ENCODE measurements at regions not wholly inside any gene's neighbourhood (a gene's known extent, or its start where the extent isn't known, plus 50 kb on each side); places are given as distances from the start of the nearest gene placed in this dataset.

DNA sequence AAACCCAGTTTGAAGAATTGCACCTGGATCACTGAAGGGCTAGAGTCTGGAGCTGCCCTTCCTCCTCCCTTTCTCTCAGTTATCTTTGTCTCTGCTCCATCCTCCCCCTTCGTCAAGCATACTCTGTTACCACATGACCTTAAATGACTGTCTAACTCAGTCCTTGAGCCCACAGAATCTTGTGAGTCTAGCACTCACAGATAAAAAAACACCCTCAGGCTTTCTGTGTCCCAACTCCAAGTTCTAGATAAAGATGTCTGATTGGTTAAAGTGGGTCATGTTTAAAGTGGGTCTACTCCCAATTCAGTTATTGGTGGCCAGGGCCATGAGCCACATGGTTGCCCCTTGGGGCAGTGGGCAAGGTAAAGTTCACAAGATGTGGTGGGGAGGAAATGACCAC, 53.5 kb upstream of the CYP1B1 start:
- Mint-ChIP-seq H3K9me3 (ENCODE audit: low read depth) (peaks cover 12% of the 10 kb centered on the region), H3K4me3 (ENCODE audit: unreplicated experiment) (no peak overlapping the region), H3K36me3 (ENCODE audit: low read depth) (peaks cover 11% of the 10 kb centered on the region), H3K27ac (ENCODE audit: unreplicated experiment) (no peak overlapping the region), H3K27me3 (ENCODE audit: low read depth) (no peaks in the 10 kb centered on the region), H3K4me1 (ENCODE audit: low read depth) (peaks cover 8% of the 10 kb centered on the region)
- no peak for DNase-seq (ENCODE audit: low spot score)
- TF ChIP-seq, protein P1, sequence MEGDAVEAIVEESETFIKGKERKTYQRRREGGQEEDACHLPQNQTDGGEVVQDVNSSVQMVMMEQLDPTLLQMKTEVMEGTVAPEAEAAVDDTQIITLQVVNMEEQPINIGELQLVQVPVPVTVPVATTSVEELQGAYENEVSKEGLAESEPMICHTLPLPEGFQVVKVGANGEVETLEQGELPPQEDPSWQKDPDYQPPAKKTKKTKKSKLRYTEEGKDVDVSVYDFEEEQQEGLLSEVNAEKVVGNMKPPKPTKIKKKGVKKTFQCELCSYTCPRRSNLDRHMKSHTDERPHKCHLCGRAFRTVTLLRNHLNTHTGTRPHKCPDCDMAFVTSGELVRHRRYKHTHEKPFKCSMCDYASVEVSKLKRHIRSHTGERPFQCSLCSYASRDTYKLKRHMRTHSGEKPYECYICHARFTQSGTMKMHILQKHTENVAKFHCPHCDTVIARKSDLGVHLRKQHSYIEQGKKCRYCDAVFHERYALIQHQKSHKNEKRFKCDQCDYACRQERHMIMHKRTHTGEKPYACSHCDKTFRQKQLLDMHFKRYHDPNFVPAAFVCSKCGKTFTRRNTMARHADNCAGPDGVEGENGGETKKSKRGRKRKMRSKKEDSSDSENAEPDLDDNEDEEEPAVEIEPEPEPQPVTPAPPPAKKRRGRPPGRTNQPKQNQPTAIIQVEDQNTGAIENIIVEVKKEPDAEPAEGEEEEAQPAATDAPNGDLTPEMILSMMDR (IDR thresholded peaks at IDR 0.05), result no peak

DNA sequence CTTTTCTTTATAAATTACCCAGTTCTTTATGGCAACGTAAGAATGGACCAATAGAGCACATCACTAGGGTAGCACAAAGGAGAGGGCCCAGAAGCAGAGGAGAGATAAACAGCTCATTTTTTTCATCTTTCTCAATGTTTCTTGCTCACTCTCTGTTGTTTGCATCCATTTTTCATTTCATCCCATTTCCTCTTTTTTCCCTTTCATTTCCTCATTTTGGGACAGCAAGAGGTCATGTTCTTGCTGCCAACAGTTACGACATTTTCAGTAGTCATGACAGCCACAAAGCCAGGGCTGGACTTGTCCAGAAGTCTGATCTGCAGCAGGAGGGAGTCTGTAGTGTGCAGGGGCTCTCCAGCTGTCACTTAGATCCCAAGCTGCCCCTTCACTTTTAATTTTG, 52.7 kb upstream of the CYP1B1 start:
- DNase-seq (ENCODE audit: low spot score), result no peak
- H3K36me3 Mint-ChIP-seq (ENCODE audit: low read depth), result peaks cover 11% of the 10 kb centered on the region
- peaks cover 12% of the 10 kb centered on the region for H3K9me3 Mint-ChIP-seq (ENCODE audit: low read depth)
- no peak overlapping the region for H3K27ac Mint-ChIP-seq (ENCODE audit: unreplicated experiment)
- H3K4me3 Mint-ChIP-seq (ENCODE audit: unreplicated experiment), result no peak overlapping the region
- TF ChIP-seq, protein P1 (IDR thresholded peaks at IDR 0.05), result no peak
- peaks cover 8% of the 10 kb centered on the region for H3K4me1 Mint-ChIP-seq (ENCODE audit: low read depth)
- no peaks in the 10 kb centered on the region for H3K27me3 Mint-ChIP-seq (ENCODE audit: low read depth)

DNA sequence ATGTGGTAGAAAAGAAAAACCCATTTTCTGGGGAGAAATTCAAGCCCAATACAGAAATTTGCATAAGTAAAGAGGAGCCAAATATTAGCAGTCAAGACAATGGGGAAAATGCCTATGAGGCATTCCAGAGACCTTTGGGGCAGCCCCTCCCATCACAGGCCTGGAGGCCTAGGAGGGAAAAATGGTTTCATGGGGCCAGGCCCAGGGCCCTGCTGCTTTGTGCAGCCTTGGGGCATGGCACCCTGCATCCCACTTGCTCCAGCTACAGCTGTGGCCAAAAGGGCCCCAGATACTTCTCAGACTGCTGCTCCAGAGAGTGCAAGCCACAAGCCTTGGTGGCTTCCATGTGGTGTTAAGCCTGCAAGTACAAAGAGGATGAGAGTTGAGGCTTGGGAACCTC, 51.3 kb upstream of the CYP1B1 start:
- peaks cover 16% of the 10 kb centered on the region for H3K4me1 Mint-ChIP-seq (ENCODE audit: low read depth)
- H3K27ac Mint-ChIP-seq (ENCODE audit: unreplicated experiment), result no peak overlapping the region
- DNase-seq (ENCODE audit: low spot score), result no peak
- peaks cover 12% of the 10 kb centered on the region for H3K9me3 Mint-ChIP-seq (ENCODE audit: low read depth)
- H3K4me3 Mint-ChIP-seq (ENCODE audit: unreplicated experiment), result no peak overlapping the region
- TF ChIP-seq, protein P1 (IDR thresholded peaks at IDR 0.05), result no peak
- H3K36me3 Mint-ChIP-seq (ENCODE audit: low read depth), result peaks cover 11% of the 10 kb centered on the region
- no peaks in the 10 kb centered on the region for H3K27me3 Mint-ChIP-seq (ENCODE audit: low read depth)

DNA sequence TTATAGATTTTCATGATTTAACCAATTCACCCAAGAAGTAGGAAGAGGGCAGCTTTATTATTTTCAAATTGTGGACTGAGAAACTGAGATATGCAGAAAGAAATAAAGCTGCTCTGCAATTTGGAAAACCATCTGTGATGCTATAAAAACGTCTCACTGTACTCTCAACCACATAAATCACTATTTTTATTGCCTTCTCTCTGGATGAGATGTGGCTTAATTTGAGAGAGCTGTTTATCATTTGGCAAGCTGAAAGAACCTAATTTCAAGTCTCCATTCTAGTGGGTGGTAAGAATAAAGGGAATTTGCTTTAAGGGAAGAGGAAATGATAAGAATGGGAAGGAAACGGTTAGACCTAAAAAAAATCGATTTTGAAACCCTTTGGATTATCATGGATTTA, 49.9 kb upstream of the CYP1B1 start:
- H3K4me1 Mint-ChIP-seq (ENCODE audit: low read depth), result peaks cover 26% of the 10 kb centered on the region
- peaks cover 12% of the 10 kb centered on the region for H3K9me3 Mint-ChIP-seq (ENCODE audit: low read depth)
- no peak overlapping the region for H3K4me3 Mint-ChIP-seq (ENCODE audit: unreplicated experiment)
- no peak for DNase-seq (ENCODE audit: low spot score)
- H3K36me3 Mint-ChIP-seq (ENCODE audit: low read depth), result peaks cover 11% of the 10 kb centered on the region
- H3K27me3 Mint-ChIP-seq (ENCODE audit: low read depth), result no peaks in the 10 kb centered on the region
- TF ChIP-seq, protein P1 (IDR thresholded peaks at IDR 0.05), result no peak
- H3K27ac Mint-ChIP-seq (ENCODE audit: unreplicated experiment), result no peak overlapping the region
